Mesenchymal stem cell (in vitro differentiated cells and primary cell): ENCODE measurements at regions not wholly inside any gene's neighbourhood (a gene's known extent, or its start where the extent isn't known, plus 50 kb on each side); places are given as distances from the start of the nearest gene placed in this dataset.

Experiments used
- DNase-seq: peaks from one replicate; pipeline ENCODE4 v3.0.0-alpha.2; 2013
- H2AFZ ChIP-seq: one replicate; pipeline ENCODE4 v1.6.1; 2013; ENCODE audit warnings: low read depth, mild to moderate bottlenecking, control low read depth, inconsistent platforms, low read length, moderate library complexity
- H2AK5ac ChIP-seq: 2 replicates; pipeline ENCODE4 v1.6.1; 2013; ENCODE audit warnings: low read length, moderate library complexity, mild to moderate bottlenecking, inconsistent platforms; ENCODE audit not compliant: severe bottlenecking
- H2BK120ac ChIP-seq: one replicate; pipeline ENCODE4 v1.6.1; 2013; ENCODE audit warnings: low read depth, mild to moderate bottlenecking, inconsistent platforms, low read length, moderate library complexity
- H2BK12ac ChIP-seq, 2 experiments: one replicate each; pipeline ENCODE4 v1.6.1; 2013; ENCODE audit warnings: inconsistent platforms in 2 of 2, low read length in 2 of 2, mild to moderate bottlenecking in 2 of 2, moderate library complexity in 2 of 2, control low read depth in 1 of 2
- H2BK15ac ChIP-seq: one replicate; pipeline ENCODE4 v1.6.1; 2013; ENCODE audit warnings: mild to moderate bottlenecking, low read depth, inconsistent platforms; ENCODE audit not compliant: poor library complexity, severe bottlenecking
- H2BK5ac ChIP-seq: 2 replicates; pipeline ENCODE4 v1.6.1; 2013; ENCODE audit warnings: low read depth, mild to moderate bottlenecking, low read length, control low read depth, inconsistent platforms; ENCODE audit not compliant: poor library complexity, severe bottlenecking
- H3K14ac ChIP-seq, 2 experiments: one replicate each; pipeline ENCODE4 v1.6.1; 2013; ENCODE audit warnings: inconsistent platforms in 2 of 2, low read length in 2 of 2, control low read depth in 1 of 2, mild to moderate bottlenecking in 1 of 2, moderate library complexity in 1 of 2
- H3K18ac ChIP-seq, 2 experiments: one replicate each; pipeline ENCODE4 v1.6.1; 2013; ENCODE audit warnings: inconsistent platforms in 2 of 2, low read length in 2 of 2, control low read depth in 1 of 2, low read depth in 1 of 2, mild to moderate bottlenecking in 1 of 2
- H3K23ac ChIP-seq, 2 experiments: one replicate each; pipeline ENCODE4 v1.6.1; 2013; ENCODE audit warnings: inconsistent platforms in 2 of 2, low read length in 2 of 2, mild to moderate bottlenecking in 2 of 2, moderate library complexity in 2 of 2, control low read depth in 1 of 2
- H3K27ac ChIP-seq: 2 replicates; pipeline ENCODE4 v1.5.1; 2013; ENCODE audit warnings: mild to moderate bottlenecking, moderate library complexity, low read length, control low read depth, inconsistent platforms; ENCODE audit not compliant: poor library complexity, severe bottlenecking
- H3K27me3 ChIP-seq, 2 experiments: 2 replicates each; pipeline versions ENCODE4 v1.6.1 to v1.7.0; 2013; ENCODE audit warnings: low read length in 2 of 2, mild to moderate bottlenecking in 2 of 2, moderate library complexity in 2 of 2, control low read depth in 1 of 2, inconsistent platforms in 1 of 2; ENCODE audit not compliant: control insufficient read depth in 1 of 2, insufficient read depth in 1 of 2
- H3K36me3 ChIP-seq, 2 experiments: 2 replicates each; pipeline versions ENCODE4 v1.6.1 to v1.7.0; 2013; ENCODE audit warnings: low read length in 2 of 2, control low read depth in 1 of 2, inconsistent platforms in 1 of 2, low read depth in 1 of 2, mild to moderate bottlenecking in 1 of 2; ENCODE audit not compliant: insufficient read depth in 2 of 2, control insufficient read depth in 1 of 2
- H3K4ac ChIP-seq, 2 experiments: one replicate each; pipeline ENCODE4 v1.6.1; 2013; ENCODE audit warnings: inconsistent platforms in 2 of 2, low read length in 2 of 2, mild to moderate bottlenecking in 2 of 2, moderate library complexity in 2 of 2, control low read depth in 1 of 2, low read depth in 1 of 2
- H3K4me1 ChIP-seq: 2 replicates; pipeline ENCODE4 v1.6.1; 2013; ENCODE audit warnings: low read depth, low read length, control low read depth; ENCODE audit not compliant: control insufficient read depth, insufficient read depth
- H3K4me2 ChIP-seq: 2 replicates; pipeline ENCODE4 v1.6.1; 2013; ENCODE audit warnings: low read length, mild to moderate bottlenecking, inconsistent platforms; ENCODE audit not compliant: poor library complexity, severe bottlenecking
- H3K4me3 ChIP-seq, 2 experiments: 2 replicates each; pipeline versions ENCODE4 v1.5.1 to v1.7.0; 2013; ENCODE audit warnings: low read length in 2 of 2, mild to moderate bottlenecking in 2 of 2, control low read depth in 1 of 2, low read depth in 1 of 2; ENCODE audit not compliant: insufficient read depth in 1 of 2
- H3K79me1 ChIP-seq: replicated peaks from 2 replicates; pipeline ENCODE4 v1.6.1; 2013; ENCODE audit warnings: mild to moderate bottlenecking, control low read depth, low read length, inconsistent platforms; ENCODE audit not compliant: poor library complexity, severe bottlenecking
- H3K9ac ChIP-seq: 2 replicates; pipeline ENCODE4 v1.7.0; 2013; ENCODE audit warnings: mild to moderate bottlenecking, low read length, moderate library complexity
- H3K9me3 ChIP-seq: 2 replicates; pipeline ENCODE4 v1.7.0; 2013; ENCODE audit warnings: mild to moderate bottlenecking, low read length; ENCODE audit not compliant: control insufficient read depth
- H4K8ac ChIP-seq: one replicate; pipeline ENCODE4 v1.6.1; 2013; ENCODE audit warnings: inconsistent platforms, mild to moderate bottlenecking, low read length, moderate library complexity
- H4K91ac ChIP-seq: one replicate; pipeline ENCODE4 v1.6.1; 2013; ENCODE audit warnings: mild to moderate bottlenecking, low read length, inconsistent platforms
- WGBS: methylation state at CpG from one replicate; pipeline ENCODE4 v1.1.7; 2013; ENCODE audit warnings: mixed read lengths; 5-methylcytosine and 5-hydroxymethylcytosine counted together

GRCh38 chr1:70840260-70840953 is 207.2 kb downstream of the PTGER3 start:
- WGBS, result 69% methylated on average over 2 of the region's 3 CpGs
- H2AK5ac ChIP-seq, result no peak overlapping the region

GRCh38 chr1:70842562-70842961 is 205.1 kb downstream of the PTGER3 start:
- no peaks in the 10 kb centered on the region for H3K27me3 ChIP-seq
- H3K4me1 ChIP-seq, result no peaks in the 10 kb centered on the region
- no peak overlapping the region for H2AK5ac ChIP-seq
- H3K9me3 ChIP-seq, result peaks cover 3% of the 10 kb centered on the region
- H2AFZ ChIP-seq, result no peak overlapping the region
- WGBS, result no CpG with 5 or more reads among the region's 1 CpG
- H3K4ac ChIP-seq, result no peak overlapping the region
- no peak overlapping the region for H3K18ac ChIP-seq
- H2BK15ac ChIP-seq, result no peak overlapping the region
- DNase-seq, result no peak
- no peak overlapping the region for H4K91ac ChIP-seq
- no peak overlapping the region for H2BK5ac ChIP-seq
- H3K36me3 ChIP-seq, result no peaks in the 10 kb centered on the region
- H3K4me2 ChIP-seq, result no peak overlapping the region
- H3K79me1 ChIP-seq, result no peaks in the 10 kb centered on the region
- no peak overlapping the region for H2BK120ac ChIP-seq
- no peak overlapping the region for H3K14ac ChIP-seq
- H4K8ac ChIP-seq, result no peak overlapping the region
- H2BK12ac ChIP-seq, result no peak overlapping the region
- H3K27ac ChIP-seq, result no peak overlapping the region
- no peak overlapping the region for H3K9ac ChIP-seq
- H3K4me3 ChIP-seq, result no peak overlapping the region
- no peak overlapping the region for H3K23ac ChIP-seq

More at GRCh38 chr1:70840260-70840953, 207.2 kb downstream of the PTGER3 start:
- H3K9ac ChIP-seq, result peak overlapping the region; percentile 75
- no peaks in the 10 kb centered on the region for H3K4me1 ChIP-seq
- no peak overlapping the region for H2BK12ac ChIP-seq
- no peak overlapping the region for H2BK5ac ChIP-seq
- H3K14ac ChIP-seq, result no peak overlapping the region
- H2BK15ac ChIP-seq, result no peak overlapping the region
- no peaks in the 10 kb centered on the region for H3K79me1 ChIP-seq
- no peaks in the 10 kb centered on the region for H3K36me3 ChIP-seq
- H3K23ac ChIP-seq, result no peak overlapping the region
- H2BK120ac ChIP-seq, result no peak overlapping the region
- H3K18ac ChIP-seq, result no peak overlapping the region
- no peak overlapping the region for H3K4me2 ChIP-seq
- H3K4me3 ChIP-seq, result no peak overlapping the region
- H4K91ac ChIP-seq, result no peak overlapping the region
- peaks cover 3% of the 10 kb centered on the region for H3K9me3 ChIP-seq
- no peaks in the 10 kb centered on the region for H3K27me3 ChIP-seq
- no peak overlapping the region for H4K8ac ChIP-seq
- no peak for DNase-seq
- H3K27ac ChIP-seq, result no peak overlapping the region
- no peak overlapping the region for H2AFZ ChIP-seq
- H3K4ac ChIP-seq, result no peak overlapping the region

GRCh38 chr1:70843452-70843851 is 204.2 kb downstream of the PTGER3 start:
- Histone ChIP-seq H4K91ac (no peak overlapping the region), H2BK15ac (no peak overlapping the region), H4K8ac (no peak overlapping the region), H3K4me1 (no peaks in the 10 kb centered on the region), H2AFZ (no peak overlapping the region), H2BK5ac (no peak overlapping the region), H3K18ac (no peak overlapping the region), H3K9me3 (peaks cover 3% of the 10 kb centered on the region), H3K4me2 (no peak overlapping the region), H3K23ac (no peak overlapping the region), H3K14ac (no peak overlapping the region), H2AK5ac (no peak overlapping the region), H3K27ac (no peak overlapping the region), H3K4ac (no peak overlapping the region), H2BK120ac (no peak overlapping the region), H3K9ac (no peak overlapping the region), H3K79me1 (no peaks in the 10 kb centered on the region), H3K36me3 (no peaks in the 10 kb centered on the region), H2BK12ac (no peak overlapping the region), H3K4me3 (no peak overlapping the region), H3K27me3 (no peaks in the 10 kb centered on the region)
- no CpG with 5 or more reads among the region's 1 CpG for WGBS
- DNase-seq, result no peak

- Histone ChIP-seq H2AK5ac (no peak overlapping the region), H3K4me1 (no peaks in the 10 kb centered on the region), H3K14ac (no peak overlapping the region), H3K4ac (no peak overlapping the region), H2BK5ac (no peak overlapping the region), H2AFZ (no peak overlapping the region), H3K9me3 (peaks cover 5% of the 10 kb centered on the region), H4K91ac (no peak overlapping the region), H3K9ac (no peak overlapping the region), H2BK15ac (no peak overlapping the region), H3K27ac (no peak overlapping the region), H3K23ac (no peak overlapping the region), H3K79me1 (no peaks in the 10 kb centered on the region), H3K18ac (no peak overlapping the region), H3K4me2 (no peak overlapping the region), H2BK120ac (no peak overlapping the region), H3K36me3 (no peaks in the 10 kb centered on the region), H2BK12ac (no peak overlapping the region), H3K4me3 (no peak overlapping the region), H4K8ac (no peak overlapping the region), H3K27me3 (no peaks in the 10 kb centered on the region)
- DNase-seq, result no peak
Observed at GRCh38 chr1:70847013-70847412, 200.6 kb downstream of the PTGER3 start.
